HG03060 (cell line): ENCODE measurements at regions not wholly inside any gene's neighbourhood (a gene's known extent, or its start where the extent isn't known, plus 50 kb on each side); places are given as distances from the start of the nearest gene placed in this dataset.

Experiments used
- ATAC-seq: cut with Tn5 transposase; IDR thresholded peaks from one replicate; pipeline ENCODE4 v1.9.1; 2021; ENCODE audit warnings: low read depth, moderate number of reproducible peaks; ENCODE audit not compliant: unreplicated experiment

DNA sequence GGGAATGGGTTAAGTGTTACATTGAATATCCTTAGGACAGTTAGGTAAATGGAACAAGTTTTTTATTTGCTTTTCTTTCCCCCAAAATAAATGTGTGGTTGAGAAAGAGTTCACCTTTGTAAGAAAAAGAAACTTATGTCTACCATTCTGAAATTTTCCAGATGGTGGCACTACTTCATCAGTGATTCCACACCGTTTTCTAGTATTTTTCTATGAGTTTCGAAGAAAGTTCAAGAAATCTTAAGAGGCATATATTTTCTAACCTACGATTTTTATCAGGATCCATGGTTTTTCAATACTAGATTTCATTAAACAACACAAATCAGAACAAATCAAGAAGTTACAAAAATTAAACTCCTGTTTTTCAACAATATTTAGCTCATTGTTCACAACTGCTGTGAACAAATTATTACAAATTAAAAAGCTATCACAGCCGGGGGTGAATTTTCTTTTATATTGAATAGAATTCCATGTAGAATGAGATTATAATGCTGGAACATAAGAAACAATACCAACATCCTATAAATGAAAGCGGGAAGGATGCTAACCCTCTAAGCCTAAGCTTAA is 163.1 kb upstream of the NPVF start:
- ATAC-seq = no peak

DNA sequence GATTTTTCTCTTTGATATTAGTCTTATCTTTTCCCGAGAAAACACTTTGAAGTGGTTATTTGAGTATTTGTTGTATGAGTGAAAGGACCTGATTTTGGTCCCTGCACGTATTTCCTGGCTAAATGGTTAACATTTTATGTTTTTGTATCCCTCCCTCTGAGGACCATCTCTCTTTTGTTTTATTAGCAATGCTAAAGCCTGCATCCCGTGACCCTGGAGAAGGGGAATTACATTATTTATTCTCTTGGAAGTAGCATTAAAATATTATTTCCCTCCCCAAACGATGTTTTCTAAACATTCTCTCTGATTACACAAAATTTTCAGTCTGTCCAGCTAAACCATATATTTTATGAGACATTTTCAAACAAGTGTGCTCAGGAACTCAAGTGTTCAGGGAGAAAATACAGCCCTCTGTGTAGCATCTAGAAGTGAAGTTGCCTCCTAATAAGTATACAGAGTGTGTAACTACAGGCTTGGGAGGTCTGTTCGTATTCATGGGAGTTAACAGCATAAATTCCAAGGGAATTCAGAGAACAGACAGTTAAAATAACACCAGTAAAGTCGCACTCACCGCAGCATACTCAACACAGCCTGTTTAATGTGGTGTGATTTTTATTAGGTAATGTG is 163.8 kb upstream of the NPVF start:
- no peak for ATAC-seq

DNA sequence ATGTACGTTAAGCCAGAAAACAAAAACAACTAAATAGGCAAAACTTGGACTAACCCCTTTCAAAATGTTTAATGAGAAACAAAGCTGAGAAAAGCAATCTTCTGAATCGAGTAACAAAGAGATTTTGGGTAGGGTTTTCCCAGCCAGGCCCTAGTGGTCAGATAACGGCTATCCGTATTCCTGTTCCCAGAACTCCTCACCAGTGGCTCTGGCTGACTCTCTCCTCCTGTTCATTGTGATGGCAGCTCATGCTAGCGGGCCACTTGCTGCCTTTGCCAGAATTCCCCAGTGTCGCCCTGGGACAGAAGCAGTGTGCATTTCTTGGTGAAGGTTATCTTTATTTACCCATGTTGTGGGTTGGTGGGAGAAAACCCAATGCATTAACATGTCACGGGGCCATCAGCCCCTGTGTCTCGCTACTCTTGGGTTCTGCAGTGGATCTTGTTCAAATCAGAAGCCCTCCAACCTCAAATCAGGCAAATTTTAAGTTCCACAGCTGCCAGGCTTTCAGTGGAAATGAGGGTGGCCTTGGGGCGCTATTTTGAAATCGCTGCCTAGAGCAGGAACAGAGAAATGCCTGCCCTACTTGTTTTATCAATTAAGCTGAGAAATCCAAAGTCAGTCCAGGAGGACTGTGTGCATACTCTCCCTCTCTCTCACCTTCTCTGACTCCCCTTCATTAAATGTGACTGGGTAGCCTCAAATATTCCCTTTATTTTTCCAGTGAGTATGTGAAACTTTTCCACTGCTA is 164.5 kb upstream of the NPVF start:
- no peak for ATAC-seq

DNA sequence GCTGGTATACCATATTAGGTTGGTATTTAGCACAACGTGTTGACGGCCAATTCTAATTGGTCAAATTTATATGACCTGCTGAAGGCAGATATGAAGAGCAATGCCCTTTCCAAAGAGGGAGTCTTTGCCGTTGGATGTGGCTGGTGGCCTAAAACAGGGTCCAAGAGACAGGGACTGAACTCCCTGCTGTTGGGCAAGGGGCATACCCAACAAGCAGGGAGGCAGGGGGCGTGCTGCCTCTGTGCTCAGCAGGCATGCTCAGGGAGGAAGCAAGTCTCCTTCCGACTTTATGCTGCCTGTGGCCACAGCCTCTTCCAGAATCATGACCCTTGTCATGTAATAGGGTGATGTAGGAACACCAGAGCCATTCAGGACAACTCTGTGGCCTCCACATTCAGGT is 167.7 kb upstream of the NPVF start:
- ATAC-seq = no peak

DNA sequence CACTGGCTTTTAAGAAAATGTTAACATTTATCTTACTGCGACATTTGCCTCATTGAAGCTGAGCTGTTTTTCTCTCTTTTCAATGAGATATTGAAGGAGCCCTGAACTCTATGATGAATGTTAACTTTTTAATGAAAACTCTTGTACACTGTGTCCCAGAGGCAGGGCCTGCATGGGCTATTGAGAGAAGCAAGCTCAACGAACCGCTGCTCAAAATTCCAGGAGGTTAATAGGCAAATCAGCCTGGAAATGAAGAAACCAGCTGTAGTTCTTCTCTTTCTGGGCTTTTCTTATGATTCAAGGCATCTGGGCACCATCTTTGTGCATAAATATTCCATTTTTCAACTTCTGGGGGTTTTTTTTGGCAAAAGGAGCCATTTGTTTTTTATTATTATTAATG is 168.4 kb upstream of the NPVF start:
- ATAC-seq = no peak

DNA sequence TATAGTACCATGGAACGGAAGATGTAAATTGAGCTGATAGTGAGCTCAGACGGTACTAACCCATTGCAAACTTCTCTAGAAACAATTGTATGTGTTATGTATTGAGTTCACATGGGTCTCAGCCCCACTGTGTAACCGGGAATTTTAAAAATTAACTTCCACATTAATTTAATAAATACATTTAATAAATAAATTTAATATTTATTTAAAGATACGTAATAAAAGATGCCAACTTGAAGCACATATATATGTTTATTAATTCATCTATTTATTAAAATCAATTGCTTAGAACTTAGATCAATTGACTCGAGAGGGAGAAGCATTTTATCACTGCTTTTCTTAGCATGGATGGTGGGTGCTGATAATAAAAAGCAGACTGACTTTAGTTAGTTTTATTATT is 170.1 kb upstream of the NPVF start:
- ATAC-seq = no peak

DNA sequence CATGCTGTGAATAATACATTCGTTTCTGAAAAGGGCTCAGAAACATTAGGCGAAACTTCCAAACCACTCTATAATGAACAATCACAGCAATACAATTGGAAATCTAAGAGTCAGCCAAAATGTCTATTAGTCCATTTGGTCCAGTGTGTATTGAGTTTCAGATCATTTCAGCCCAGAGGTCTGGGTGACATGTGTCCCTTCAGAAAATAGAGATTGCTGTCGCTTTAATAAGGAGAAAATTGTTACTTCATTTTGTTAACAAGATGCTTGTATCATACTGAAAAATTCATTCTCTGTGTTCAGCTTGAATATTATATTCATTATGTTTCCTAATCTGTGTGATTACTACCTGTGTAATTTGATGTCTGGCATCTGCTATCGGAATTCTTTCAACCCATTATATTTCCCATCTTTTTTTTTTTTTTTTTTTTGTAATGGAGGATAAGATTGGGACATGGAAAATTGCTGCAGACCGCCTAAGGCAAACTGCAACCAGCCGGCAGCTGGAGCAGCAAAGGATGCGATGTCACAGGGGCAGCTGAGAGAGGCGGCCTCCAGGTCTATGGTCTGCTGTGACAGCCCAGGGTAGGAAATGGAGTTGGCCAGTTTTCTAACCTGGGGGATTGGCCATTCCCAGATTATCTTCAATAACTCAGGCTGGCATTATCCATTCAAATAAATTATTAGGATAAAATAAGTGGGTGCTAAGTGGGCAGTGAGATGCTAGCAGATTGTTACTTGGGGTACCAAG is 170.9 kb upstream of the NPVF start:
- ATAC-seq = no peak

DNA sequence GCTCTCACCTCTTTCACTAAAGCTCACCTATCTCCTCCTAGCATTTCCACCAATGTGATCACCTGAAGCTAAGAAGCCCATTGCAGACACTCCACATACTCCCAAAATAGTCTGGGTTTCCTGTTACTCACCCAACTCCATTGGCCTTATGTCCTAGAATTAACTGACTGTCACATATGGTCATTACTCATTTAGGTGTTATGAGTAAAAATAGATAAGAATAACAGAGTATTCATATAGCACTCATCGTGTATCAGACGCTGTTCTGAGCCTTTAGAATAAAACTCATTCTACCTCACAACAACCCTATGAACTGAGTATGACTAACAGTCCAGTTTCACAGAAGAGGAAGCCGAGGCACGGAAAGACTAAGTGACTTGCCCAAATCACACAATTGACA is 174.2 kb upstream of the NPVF start:
- ATAC-seq = no peak

DNA sequence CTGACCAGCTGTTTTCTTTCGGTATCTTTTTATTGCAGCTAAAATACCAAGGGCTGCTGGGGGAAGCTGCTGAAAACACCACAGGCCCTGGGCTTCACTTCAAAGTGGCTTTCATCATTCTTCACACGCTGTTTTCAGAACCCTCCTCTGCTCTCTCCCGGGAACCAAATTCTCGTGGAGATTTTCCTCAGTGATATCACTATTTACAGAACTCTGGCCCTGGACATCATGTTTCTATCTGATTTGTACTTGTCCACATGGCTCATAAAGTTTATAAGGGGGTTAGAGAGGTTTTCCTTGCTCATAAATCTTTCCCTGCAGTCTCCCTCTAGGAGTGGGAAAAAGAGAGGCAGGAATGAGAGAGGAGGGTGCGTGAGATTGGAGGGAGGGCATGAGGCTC is 177.4 kb upstream of the NPVF start:
- no peak for ATAC-seq

DNA sequence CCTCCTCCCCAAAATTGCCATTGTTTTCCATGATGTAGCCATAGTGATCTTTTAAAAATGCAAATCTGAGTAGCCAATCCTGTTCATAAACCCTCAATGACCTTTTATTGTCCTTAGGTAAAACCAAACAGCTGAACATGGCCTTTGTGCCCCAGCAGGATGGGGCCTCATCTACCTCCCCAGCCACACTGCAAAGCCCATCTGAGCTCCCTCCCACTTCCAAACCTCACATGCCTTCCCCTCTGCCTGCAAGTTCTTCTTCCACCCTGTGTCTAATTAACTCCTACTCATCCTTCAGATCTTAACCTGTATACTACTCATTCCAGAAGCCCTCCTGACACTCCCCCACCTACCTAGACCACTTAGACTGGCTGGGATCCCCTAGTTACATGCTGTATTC is 178.8 kb upstream of the NPVF start:
- ATAC-seq = no peak

DNA sequence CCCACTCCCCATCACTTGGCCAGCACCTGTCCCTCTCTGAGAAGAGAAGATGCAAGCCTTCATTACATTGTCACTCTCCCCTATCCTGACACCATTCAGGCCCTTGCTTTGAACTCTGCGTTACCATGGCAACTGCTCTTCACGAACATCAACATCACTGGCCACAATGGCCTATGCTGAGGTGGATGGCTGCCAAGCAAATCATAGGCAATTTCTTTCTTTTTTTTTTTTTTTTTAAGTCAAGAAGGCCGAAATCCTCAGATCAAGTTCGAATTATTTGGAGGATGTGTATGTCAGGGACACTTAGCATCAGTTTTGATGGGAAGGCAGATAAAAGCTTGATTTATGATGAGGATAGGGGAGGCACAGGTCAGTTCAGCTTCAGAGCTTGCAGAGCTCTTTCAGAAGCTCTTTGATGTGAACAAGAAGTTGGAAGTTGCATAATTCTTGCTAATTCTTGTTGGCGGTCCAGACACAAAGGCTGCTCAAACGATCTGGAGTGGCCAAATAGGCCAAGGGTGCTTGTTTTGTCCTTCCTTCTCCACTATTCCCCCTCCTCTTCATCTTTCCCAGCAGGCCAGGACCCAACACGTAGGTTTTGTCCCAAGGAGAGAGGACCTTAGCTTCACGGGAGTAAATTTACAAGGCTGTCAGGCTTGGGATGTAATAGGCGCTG is 179.9 kb upstream of the NPVF start:
- no peak for ATAC-seq

DNA sequence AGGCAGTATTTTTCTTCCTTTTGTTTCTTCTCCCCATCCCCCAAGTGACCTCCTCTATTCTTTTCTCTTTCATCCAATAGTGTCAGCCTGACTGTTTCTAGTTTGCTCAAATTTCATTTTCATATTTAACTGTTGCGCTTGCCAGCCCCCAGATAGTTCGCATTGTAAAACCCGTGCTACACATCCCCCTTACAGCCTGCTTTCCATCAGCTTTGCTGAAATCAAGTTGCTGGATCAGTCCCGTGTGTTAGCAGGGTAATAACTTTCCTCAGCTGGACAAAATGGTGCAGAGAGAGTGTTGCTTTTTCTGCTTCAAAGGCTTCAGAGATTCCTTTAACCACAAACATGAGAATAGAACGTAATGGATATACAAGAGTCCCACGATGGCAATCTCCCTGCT is 180.6 kb upstream of the NPVF start:
- ATAC-seq = no peak

DNA sequence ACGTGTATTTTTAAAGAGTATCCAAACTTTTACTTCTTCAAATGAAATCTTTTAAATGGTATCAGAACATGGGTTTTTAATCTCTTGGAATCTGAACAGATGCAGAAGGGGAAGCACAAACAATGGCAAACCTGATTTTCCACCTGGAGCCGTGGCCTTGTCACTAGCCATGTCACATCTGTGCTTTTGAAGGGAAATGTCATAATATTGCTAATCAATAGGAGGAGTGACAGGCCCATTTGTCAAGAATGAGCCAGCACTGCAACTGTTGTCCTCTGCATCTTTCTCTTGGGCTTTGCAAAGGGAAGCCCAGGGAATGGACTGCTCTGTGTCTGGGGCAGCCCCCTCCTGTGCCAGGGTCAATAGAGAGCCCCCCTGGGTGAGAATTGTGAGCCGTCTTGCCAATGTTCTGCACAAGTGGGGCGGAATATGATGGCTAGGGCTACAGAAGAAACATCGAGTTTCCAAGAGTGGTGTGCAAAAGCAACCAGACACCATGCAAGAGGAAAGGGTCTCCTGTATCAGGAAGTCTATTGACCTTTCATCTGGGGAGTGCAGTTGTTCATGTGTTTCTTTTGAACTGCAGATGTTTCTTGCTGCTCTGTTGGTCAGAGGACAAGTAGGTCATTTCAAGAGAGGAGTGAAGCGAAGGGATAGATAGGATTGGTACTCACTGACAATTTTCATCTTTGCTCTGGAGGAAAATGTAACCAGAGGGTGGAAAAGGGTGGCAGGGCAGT is 181.8 kb upstream of the NPVF start:
- no peak for ATAC-seq

DNA sequence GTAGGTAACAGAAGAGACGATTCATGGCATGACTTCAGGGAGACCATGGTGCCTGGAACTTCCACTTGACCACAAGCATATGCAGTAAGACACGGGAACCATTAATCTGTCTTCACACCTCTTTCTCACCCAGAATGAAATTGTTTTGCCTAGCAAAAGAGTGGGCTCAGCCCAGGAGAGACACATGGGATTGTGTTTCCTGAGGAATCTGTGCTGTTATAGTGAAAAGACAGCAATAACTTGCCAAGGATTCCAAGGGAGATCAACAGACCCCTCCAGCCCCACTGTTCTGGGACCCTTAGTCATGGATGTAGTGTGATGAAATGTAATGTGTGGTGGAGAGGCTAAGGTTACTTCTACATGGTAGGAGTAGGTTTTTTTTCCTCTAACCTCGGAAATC is 192.5 kb upstream of the NPVF start:
- ATAC-seq = no peak

DNA sequence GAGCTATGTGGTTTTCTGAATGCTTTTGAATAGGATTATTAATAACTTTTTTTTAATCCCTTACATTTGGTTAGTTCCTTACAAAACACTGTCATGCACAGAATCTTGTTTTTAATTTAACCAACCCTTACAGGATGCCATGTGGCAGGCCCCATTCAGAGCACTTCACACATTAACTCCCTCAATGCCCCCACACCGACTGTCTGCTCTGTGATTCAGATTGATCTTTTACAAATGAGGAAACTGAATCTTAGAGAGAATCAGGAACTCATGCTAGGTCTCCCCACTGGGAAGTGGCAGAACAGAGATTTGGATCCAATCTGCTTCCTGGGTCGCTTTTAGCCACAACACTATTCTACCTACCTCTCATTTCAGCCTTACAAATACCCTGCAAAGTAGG is 195.8 kb upstream of the NPVF start:
- no peak for ATAC-seq

DNA sequence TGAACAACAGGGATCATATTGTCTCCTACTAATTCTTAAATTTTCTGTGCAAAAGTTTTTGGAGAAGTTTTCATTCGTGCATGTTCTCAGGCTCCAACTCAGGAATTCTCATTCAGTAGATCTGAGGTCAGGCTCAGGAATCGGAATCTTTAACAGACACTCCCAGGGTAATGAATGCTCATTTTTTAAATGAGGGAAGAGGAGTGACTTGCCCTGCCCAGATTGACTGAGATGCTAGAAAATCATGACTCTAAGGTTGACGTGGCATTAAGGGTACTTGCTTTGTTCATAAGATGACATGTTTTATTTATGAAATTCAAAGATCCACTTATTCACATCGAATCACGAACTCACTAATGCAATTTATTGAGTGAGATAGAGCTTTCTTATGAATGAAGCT is 196.6 kb upstream of the NPVF start:
- ATAC-seq = no peak

DNA sequence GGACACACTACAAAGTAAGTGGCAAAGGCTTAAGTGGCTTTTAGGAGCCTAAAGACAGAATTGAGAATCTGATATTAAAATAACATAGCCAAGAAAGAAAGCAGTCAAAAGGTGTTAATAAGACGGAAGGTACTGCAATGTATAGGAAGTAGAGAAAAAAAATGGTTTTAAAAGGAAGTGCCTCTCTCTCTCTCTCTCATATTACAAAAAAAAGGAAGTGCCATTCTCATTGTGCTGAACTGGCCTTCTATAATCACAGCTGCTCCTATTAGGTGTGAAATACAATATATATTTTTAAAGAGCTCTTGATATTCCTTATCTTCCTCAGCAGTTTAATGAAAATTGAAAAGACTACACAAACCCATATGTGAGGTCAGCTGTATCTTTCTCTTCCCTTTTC is 199.4 kb upstream of the NPVF start:
- no peak for ATAC-seq

DNA sequence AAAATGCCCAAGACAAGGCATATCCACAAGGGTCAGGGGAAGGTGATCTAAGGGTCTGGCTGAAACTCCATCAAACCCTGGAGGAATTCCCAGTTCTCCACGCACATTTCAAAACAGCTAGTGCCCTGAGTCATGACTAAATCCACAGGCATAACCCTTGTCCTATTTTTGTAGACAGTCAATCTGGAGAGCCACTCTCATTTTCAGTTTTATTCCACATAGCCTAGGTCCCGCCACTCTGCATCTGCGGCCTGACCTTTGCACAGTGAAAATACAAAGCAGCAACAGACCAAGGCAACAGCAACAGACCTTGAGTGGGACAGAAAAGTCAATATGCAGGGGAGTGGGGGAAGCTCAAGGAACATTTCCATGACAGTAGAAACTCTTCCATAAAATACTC is 201.4 kb upstream of the NPVF start:
- ATAC-seq = no peak

DNA sequence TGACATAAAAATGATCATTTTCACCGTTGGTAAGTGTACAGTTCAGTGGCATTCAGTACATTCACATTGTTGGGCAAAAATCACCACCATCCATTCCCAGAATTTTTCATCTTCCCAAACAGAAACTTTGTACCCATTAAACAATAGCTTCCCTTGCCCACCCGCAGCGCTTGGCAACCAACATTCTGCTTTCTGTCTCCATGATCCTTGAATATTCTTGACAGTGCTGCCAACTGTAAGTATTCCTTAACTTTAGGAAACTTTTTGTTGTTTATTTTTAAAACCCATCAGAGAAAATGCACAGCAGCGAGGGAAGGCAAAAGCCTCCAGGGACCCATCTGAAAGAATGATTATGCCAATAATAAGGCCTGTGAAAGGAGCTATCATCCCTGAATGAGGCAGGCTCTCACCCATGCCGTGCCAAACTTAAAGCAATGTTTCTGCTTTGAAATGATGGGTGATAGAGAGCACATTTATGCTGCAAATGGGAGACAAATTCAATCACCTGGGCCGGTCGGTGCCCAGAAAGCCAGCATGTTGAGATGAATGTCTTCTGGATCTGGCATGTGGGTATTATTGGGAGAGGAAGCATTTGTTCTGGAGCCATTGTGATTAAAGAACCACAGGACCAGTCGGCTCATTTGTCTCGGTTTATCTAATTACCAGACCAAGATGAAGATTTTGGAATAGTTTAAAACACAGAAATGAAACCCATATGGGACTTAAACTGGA is 202.1 kb upstream of the NPVF start:
- ATAC-seq = no peak
